ENCODE measurements at regions not wholly inside any gene's neighbourhood (a gene's known extent, or its start where the extent isn't known, plus 50 kb on each side); places are given as distances from the start of the nearest gene placed in this dataset.

GRCh38 chr5:2371419-2371710 is 380.1 kb downstream of the IRX2 start:
- H3K9me3 Mint-ChIP-seq, result peaks cover 2 to 15% (median 9%) of the 10 kb centered on the region in 8 donors
- Histone ChIP-seq H3K27me3 (ENCODE audit: insufficient read depth, low read length) (no peaks in the 10 kb centered on the region), H3K27ac (ENCODE audit: low read depth, low read length) (no peak overlapping the region), H3K4me3 (ENCODE audit: low read length in 2 of 2) (no peak overlapping the region), H3K4me1 (ENCODE audit: insufficient read depth, low read length) (no peaks in the 10 kb centered on the region), H3K9me3 (ENCODE audit: control insufficient read depth in 1 of 2, low read length in 2 of 2) (no peaks in the 10 kb centered on the region), H3K36me3 (ENCODE audit: insufficient read depth, low read length) (no peaks in the 10 kb centered on the region)
- H3K4me3 Mint-ChIP-seq, result no peak overlapping the region
- intact Hi-C loops (cut with micrococcal nuclease), result no loop called here
- no peaks in the 10 kb centered on the region for H3K36me3 Mint-ChIP-seq
- H3K27ac Mint-ChIP-seq, result no peak overlapping the region
- DNase-seq, result no peak
- no peaks in the 10 kb centered on the region for H3K4me1 Mint-ChIP-seq
- no peaks in the 10 kb centered on the region for H3K27me3 Mint-ChIP-seq
- ChIA-PET CTCF (ENCODE audit: partially characterized antibody) (no interaction called here), POLR2A (ENCODE audit: partially characterized antibody) (no interaction called here)

- no peaks in the 10 kb centered on the region for H3K9me3 ChIP-seq (ENCODE audit: control insufficient read depth in 1 of 2, low read length in 2 of 2)
- no peaks in the 10 kb centered on the region for H3K4me1 ChIP-seq (ENCODE audit: insufficient read depth, low read length)
- no peak overlapping the region for H3K4me3 ChIP-seq (ENCODE audit: low read length in 2 of 2)
- H3K27ac ChIP-seq (ENCODE audit: low read depth, low read length), result no peak overlapping the region
- no peaks in the 10 kb centered on the region for H3K36me3 Mint-ChIP-seq
- peaks cover 2 to 16% (median 9%) of the 10 kb centered on the region in 8 donors for H3K9me3 Mint-ChIP-seq
- no peaks in the 10 kb centered on the region for H3K27me3 ChIP-seq (ENCODE audit: insufficient read depth, low read length)
- peaks cover 0 to 2% of the 10 kb centered on the region in 2 donors for H3K27me3 Mint-ChIP-seq
- intact Hi-C loops (cut with micrococcal nuclease), result no loop called here
- no peaks in the 10 kb centered on the region for H3K4me1 Mint-ChIP-seq
- CTCF ChIA-PET (ENCODE audit: partially characterized antibody), result no interaction called here
- no peak overlapping the region for H3K4me3 Mint-ChIP-seq
- H3K27ac Mint-ChIP-seq, result no peak overlapping the region
- POLR2A ChIA-PET (ENCODE audit: partially characterized antibody), result no interaction called here
- DNase-seq, result no peak
- H3K36me3 ChIP-seq (ENCODE audit: insufficient read depth, low read length), result no peaks in the 10 kb centered on the region
These were observed 380.7 kb downstream of the IRX2 start for GRCh38 chr5:2370626-2371418.

- Mint-ChIP-seq H3K36me3 (no peaks in the 10 kb centered on the region), H3K4me1 (no peaks in the 10 kb centered on the region), H3K27ac (no peak overlapping the region), H3K27me3 (peaks cover 0 to 2% of the 10 kb centered on the region in 2 donors), H3K4me3 (no peak overlapping the region), H3K9me3 (peaks cover 2 to 24% (median 12%) of the 10 kb centered on the region in 8 donors)
- CTCF ChIA-PET (ENCODE audit: partially characterized antibody), result no interaction called here
- Histone ChIP-seq H3K36me3 (ENCODE audit: insufficient read depth, low read length) (no peaks in the 10 kb centered on the region), H3K9me3 (ENCODE audit: control insufficient read depth in 1 of 2, low read length in 2 of 2) (no peaks in the 10 kb centered on the region), H3K4me3 (ENCODE audit: low read length in 2 of 2) (no peak overlapping the region), H3K4me1 (ENCODE audit: insufficient read depth, low read length) (no peaks in the 10 kb centered on the region), H3K27me3 (ENCODE audit: insufficient read depth, low read length) (no peaks in the 10 kb centered on the region), H3K27ac (ENCODE audit: low read depth, low read length) (no peak overlapping the region)
- DNase-seq, result no peak
- intact Hi-C loops (cut with micrococcal nuclease), result no loop called here
- POLR2A ChIA-PET (ENCODE audit: partially characterized antibody), result no interaction called here
These were observed 382.3 kb downstream of the IRX2 start for GRCh38 chr5:2369178-2369577.

GRCh38 chr5:2366816-2367215 is 384.7 kb downstream of the IRX2 start:
- POLR2A ChIA-PET (ENCODE audit: partially characterized antibody), result no interaction called here
- H3K4me1 ChIP-seq (ENCODE audit: insufficient read depth, low read length), result no peaks in the 10 kb centered on the region
- intact Hi-C loops (cut with micrococcal nuclease), result no loop called here
- Mint-ChIP-seq H3K27me3 (peaks cover 0 to 2% of the 10 kb centered on the region in 2 donors), H3K9me3 (peaks cover under 1 to 27% (median 6%) of the 10 kb centered on the region in 8 donors), H3K27ac (no peak overlapping the region), H3K36me3 (no peaks in the 10 kb centered on the region), H3K4me3 (no peak overlapping the region), H3K4me1 (no peaks in the 10 kb centered on the region)
- no peak overlapping the region for H3K27ac ChIP-seq (ENCODE audit: low read depth, low read length)
- H3K27me3 ChIP-seq (ENCODE audit: insufficient read depth, low read length), result no peaks in the 10 kb centered on the region
- H3K4me3 ChIP-seq (ENCODE audit: low read length in 2 of 2), result no peak overlapping the region
- CTCF ChIA-PET (ENCODE audit: partially characterized antibody), result no interaction called here
- DNase-seq, result no peak
- H3K9me3 ChIP-seq (ENCODE audit: control insufficient read depth in 1 of 2, low read length in 2 of 2), result no peaks in the 10 kb centered on the region
- no peaks in the 10 kb centered on the region for H3K36me3 ChIP-seq (ENCODE audit: insufficient read depth, low read length)

GRCh38 chr5:2357309-2357708 is 394.2 kb downstream of the IRX2 start:
- Mint-ChIP-seq H3K27me3 (no peaks in the 10 kb centered on the region), H3K36me3 (no peaks in the 10 kb centered on the region), H3K9me3 (peaks cover 0 to 7% (median 3%) of the 10 kb centered on the region in 8 donors), H3K4me3 (no peak overlapping the region), H3K4me1 (no peaks in the 10 kb centered on the region), H3K27ac (no peak overlapping the region)
- H3K4me1 ChIP-seq (ENCODE audit: insufficient read depth, low read length), result no peaks in the 10 kb centered on the region
- no peak overlapping the region for H3K4me3 ChIP-seq (ENCODE audit: low read length in 2 of 2)
- H3K27ac ChIP-seq (ENCODE audit: low read depth, low read length), result no peak overlapping the region
- no peak for DNase-seq
- H3K27me3 ChIP-seq (ENCODE audit: insufficient read depth, low read length), result no peaks in the 10 kb centered on the region
- intact Hi-C loops (cut with micrococcal nuclease), result no loop called here
- H3K9me3 ChIP-seq (ENCODE audit: control insufficient read depth in 1 of 2, low read length in 2 of 2), result no peaks in the 10 kb centered on the region
- no peaks in the 10 kb centered on the region for H3K36me3 ChIP-seq (ENCODE audit: insufficient read depth, low read length)
- POLR2A ChIA-PET (ENCODE audit: partially characterized antibody), result no interaction called here
- CTCF ChIA-PET (ENCODE audit: partially characterized antibody), result no interaction called here

GRCh38 chr5:2355859-2356258 is 395.6 kb downstream of the IRX2 start:
- no peak for DNase-seq
- no peaks in the 10 kb centered on the region for H3K27me3 ChIP-seq (ENCODE audit: insufficient read depth, low read length)
- no peak overlapping the region for H3K27ac ChIP-seq (ENCODE audit: low read depth, low read length)
- no peak overlapping the region for H3K4me3 ChIP-seq (ENCODE audit: low read length in 2 of 2)
- Mint-ChIP-seq H3K4me3 (no peak overlapping the region), H3K27me3 (no peaks in the 10 kb centered on the region), H3K9me3 (peaks cover 2 to 7% (median 5%) of the 10 kb centered on the region in 8 donors), H3K36me3 (no peaks in the 10 kb centered on the region), H3K4me1 (no peaks in the 10 kb centered on the region), H3K27ac (no peak overlapping the region)
- intact Hi-C loops (cut with micrococcal nuclease), result no loop called here
- H3K9me3 ChIP-seq (ENCODE audit: control insufficient read depth in 1 of 2, low read length in 2 of 2), result no peaks in the 10 kb centered on the region
- H3K4me1 ChIP-seq (ENCODE audit: insufficient read depth, low read length), result no peaks in the 10 kb centered on the region
- H3K36me3 ChIP-seq (ENCODE audit: insufficient read depth, low read length), result no peaks in the 10 kb centered on the region
- ChIA-PET CTCF (ENCODE audit: partially characterized antibody) (no interaction called here), POLR2A (ENCODE audit: partially characterized antibody) (no interaction called here)

- H3K36me3 Mint-ChIP-seq, result no peaks in the 10 kb centered on the region
- H3K4me3 Mint-ChIP-seq, result no peak overlapping the region
- no peak for DNase-seq
- no peaks in the 10 kb centered on the region for H3K4me1 Mint-ChIP-seq
- Histone ChIP-seq H3K27ac (ENCODE audit: low read depth, low read length) (no peak overlapping the region), H3K36me3 (ENCODE audit: insufficient read depth, low read length) (no peaks in the 10 kb centered on the region), H3K4me3 (ENCODE audit: low read length in 2 of 2) (no peak overlapping the region), H3K4me1 (ENCODE audit: insufficient read depth, low read length) (no peaks in the 10 kb centered on the region), H3K9me3 (ENCODE audit: control insufficient read depth in 1 of 2, low read length in 2 of 2) (no peaks in the 10 kb centered on the region), H3K27me3 (ENCODE audit: insufficient read depth, low read length) (no peaks in the 10 kb centered on the region)
- peaks cover 2 to 13% (median 5%) of the 10 kb centered on the region in 8 donors for H3K9me3 Mint-ChIP-seq
- H3K27me3 Mint-ChIP-seq, result no peaks in the 10 kb centered on the region
- CTCF ChIA-PET (ENCODE audit: partially characterized antibody), result no interaction called here
- intact Hi-C loops (cut with micrococcal nuclease), result no loop called here
- POLR2A ChIA-PET (ENCODE audit: partially characterized antibody), result no interaction called here
- H3K27ac Mint-ChIP-seq, result no peak overlapping the region
These were observed 397.5 kb downstream of the IRX2 start for GRCh38 chr5:2353871-2354440.

Data from CD4-positive, alpha-beta memory T cell (primary cell).